Right lobe of liver (tissue), 6 donors: ENCODE measurements at regions not wholly inside any gene's neighbourhood (a gene's known extent, or its start where the extent isn't known, plus 50 kb on each side); places are given as distances from the start of the nearest gene placed in this dataset.

ENCODE experiments used
- ATAC-seq, 4 donors: fragments of 200-7000 bp; cut with Tn5 transposase; one replicate each; pipeline ENCODE4 v1.9.1; 2020; ENCODE audit warnings: mild to moderate bottlenecking in 4 of 4, moderate library complexity in 4 of 4
- DNase-seq, 3 donors: peaks; one replicate each; pipeline ENCODE4 v3.0.0-alpha.2; 2020
- H3K27ac ChIP-seq, 3 donors: fragments of 200-600 bp; one replicate each; pipeline ENCODE4 v1.8.0; 2022
- H3K27me3 ChIP-seq, 2 donors: fragments of 200-600 bp; one replicate each; pipeline ENCODE4 v1.8.0; 2022
- H3K36me3 ChIP-seq, 4 donors: fragments of 200-600 bp; sonication (generic) in 1 of 4; one replicate each; pipeline versions ENCODE4 v1.5.1 to v1.8.0; 2017 to 2022; ENCODE audit warnings: control low read depth in 1 of 4
- H3K4me1 ChIP-seq, 4 donors: fragments of 200-600 bp; sonication (generic) in 1 of 4; one replicate each; pipeline versions ENCODE4 v1.5.1 to v1.8.0; 2017 to 2022; ENCODE audit warnings: control low read depth in 1 of 4
- H3K4me3 ChIP-seq, 3 donors: fragments of 200-600 bp; one replicate each; pipeline ENCODE4 v1.8.0; 2022
- H3K9me3 ChIP-seq, 4 donors: fragments of 200-600 bp; sonication (generic) in 1 of 4; one replicate each; pipeline versions ENCODE4 v1.5.1 to v1.8.0; 2017 to 2022; ENCODE audit warnings: control low read depth in 1 of 4
- CTCF ChIP-seq, 4 donors: fragments of 200-600 bp in 3 of 4; fragments of 450-650 bp in 1 of 4; IDR thresholded peaks; one replicate each; pipeline versions ENCODE4 v1.5.1 to v1.8.0; 2016 to 2022; ENCODE audit warnings: antibody characterized with exemption in 4 of 4, mild to moderate bottlenecking in 2 of 4
- POLR2A ChIP-seq: fragments of 450-650 bp; IDR thresholded peaks from one replicate; pipeline ENCODE4 v1.6.1; 2017; ENCODE audit warnings: antibody characterized with exemption, mild to moderate bottlenecking
- WGBS: methylation state at CpG from one replicate; pipeline ENCODE4 v1.1.6; 2018; ENCODE audit warnings: low coverage, low lambda C conversion rate; ENCODE audit not compliant: insufficient coverage; ENCODE audit errors: missing lambda C conversion rate; 5-methylcytosine and 5-hydroxymethylcytosine counted together
- intact Hi-C, 2 donors: fragments of 100-400 bp; cut with DNase I; formaldehyde crosslinking; loops; one replicate each; pipeline versions ENCODE4 v1.11.2 to v1.14.1; 2022
- donor health status: DM: no; HTN: yes; CAD: no.
- donor health status: DM: no; HTN: no; CAD: no.
- donor health status: DM: no; HTN: no; CAD: no.
- donor health status: DM: no; HTN: yes; CAD: no.
- donor health status: DM: no; HTN: yes; CAD: no.

- ATAC-seq = no peak
- no peak overlapping the region for H3K27ac ChIP-seq
- no peaks in the 10 kb centered on the region for H3K4me1 ChIP-seq
- 47% methylated on average over 2 of the region's 2 CpGs for WGBS
- no peak for DNase-seq
- intact Hi-C loops = no loop called here
- H3K9me3 ChIP-seq = no peaks in the 10 kb centered on the region
- H3K27me3 ChIP-seq = no peaks in the 10 kb centered on the region
- TF ChIP-seq CTCF (IDR thresholded peaks at IDR 0.05) = no peak
- no peak for TF ChIP-seq POLR2A
- H3K4me3 ChIP-seq = no peak overlapping the region
- no peaks in the 10 kb centered on the region for H3K36me3 ChIP-seq
Observed at GRCh38 chr17:79673517-79673916, 57.2 kb upstream of the ENPP7 start.

GRCh38 chr17:79672496-79672895, 58.2 kb upstream of the ENPP7 start:
- ATAC-seq (no peak), DNase-seq (no peak)
- intact Hi-C loops = no loop called here
- Histone ChIP-seq H3K4me3 (no peak overlapping the region), H3K9me3 (no peaks in the 10 kb centered on the region), H3K27ac (no peak overlapping the region), H3K4me1 (no peaks in the 10 kb centered on the region), H3K36me3 (no peaks in the 10 kb centered on the region), H3K27me3 (no peaks in the 10 kb centered on the region)
- WGBS = 82% methylated on average over 2 of the region's 5 CpGs
- TF ChIP-seq CTCF (IDR thresholded peaks at IDR 0.05) (no peak), POLR2A (no peak)

GRCh38 chr17:79671085-79671694, 59.6 kb upstream of the ENPP7 start:
- intact Hi-C loops = no loop called here
- no peak overlapping the region for H3K4me3 ChIP-seq
- H3K4me1 ChIP-seq = no peaks in the 10 kb centered on the region
- no peak for TF ChIP-seq CTCF (IDR thresholded peaks at IDR 0.05)
- H3K36me3 ChIP-seq = no peaks in the 10 kb centered on the region
- ATAC-seq (no peak), DNase-seq (no peak)
- H3K27me3 ChIP-seq = no peaks in the 10 kb centered on the region
- no peaks in the 10 kb centered on the region for H3K9me3 ChIP-seq
- H3K27ac ChIP-seq = no peak overlapping the region
- 32% methylated on average over 3 of the region's 13 CpGs for WGBS

DNA sequence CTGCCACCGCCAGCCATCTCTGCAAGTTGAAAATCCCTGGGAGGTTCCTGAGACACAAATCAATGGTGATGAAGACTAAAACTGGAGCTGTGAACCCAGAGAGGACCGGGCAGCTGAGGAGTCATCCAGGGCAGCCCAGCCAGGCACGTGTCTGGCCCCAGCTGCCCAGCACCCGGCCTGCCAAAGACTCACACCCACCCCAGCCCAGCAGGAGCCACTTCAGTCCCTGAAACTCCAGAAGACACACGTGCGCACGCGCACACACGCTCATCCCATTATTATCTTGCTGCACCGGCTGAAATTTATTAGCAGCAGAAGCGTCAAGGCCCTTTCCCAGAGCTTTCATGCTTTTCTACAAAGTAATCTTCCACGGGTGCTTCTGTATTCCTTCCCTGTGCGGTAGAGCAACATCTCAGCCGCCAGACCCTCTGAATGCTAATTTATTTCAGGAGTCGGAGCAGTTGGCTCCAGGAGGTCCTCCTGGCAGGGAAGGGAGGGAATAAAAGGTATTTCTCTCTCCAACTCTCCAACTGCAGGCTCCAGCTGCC, 59.8 kb upstream of the RBFOX3 start:
- DNase-seq = no peak
- 49% methylated on average over 10 of the region's 15 CpGs for WGBS
- intact Hi-C loops = no loop called here

More for the DNA sequence above, 59.8 kb upstream of the RBFOX3 start:
- Histone ChIP-seq H3K36me3 (no peaks in the 10 kb centered on the region), H3K4me3 (no peak overlapping the region), H3K27ac (no peak overlapping the region), H3K4me1 (no peaks in the 10 kb centered on the region), H3K9me3 (no peaks in the 10 kb centered on the region), H3K27me3 (no peaks in the 10 kb centered on the region)
- TF ChIP-seq POLR2A = no peak
- TF ChIP-seq CTCF (IDR thresholded peaks at IDR 0.05) = no peak
- ATAC-seq = no peak
